Endothelial cell of umbilical vein (primary cell): ENCODE measurements at regions not wholly inside any gene's neighbourhood (a gene's known extent, or its start where the extent isn't known, plus 50 kb on each side); places are given as distances from the start of the nearest gene placed in this dataset.
A peak's percentile ranks its signal among the peaks of the same experiment; 100 is the strongest.

Experiments used
- BruUV-seq: library from RNA; stranded (reverse); fragments of 400-500 nt; replicated peaks from 2 replicates; lab custom pipeline; 2021; lab: Mats Ljungman, UMichigan
- CTCF ChIA-PET: fragments of 300-600, 350-600 bp; sonication (Branson Sonifier 250); formaldehyde crosslinking; loops from one replicate; lab custom pipeline; 2021; ENCODE audit warnings: antibody characterized with exemption, inconsistent platforms; lab: Charles Lee
- POLR2A ChIA-PET: fragments of 300-600, 350-600 bp; sonication (Branson Sonifier 250); formaldehyde crosslinking; loops from one replicate; lab custom pipeline; 2021; ENCODE audit warnings: antibody characterized with exemption, inconsistent platforms; lab: Charles Lee
- DNase-seq: peaks from one replicate; pipeline ENCODE4 v3.0.0-alpha.2; 2011; ENCODE audit warnings: low read depth, low spot score
- FAIRE-seq: peaks from 2 replicates; lab custom pipeline; 2011; peaks lifted over from hg19 to GRCh38; lab: Jason Lieb, UNC
- H2AFZ ChIP-seq: 2 replicates; pipeline ENCODE4 v1.6.0; 2012; ENCODE audit warnings: low read depth, low read length, control low read depth, inconsistent platforms
- H3K27ac ChIP-seq: 2 replicates; pipeline ENCODE4 v1.5.1; 2011; ENCODE audit warnings: low read depth, mild to moderate bottlenecking, control low read depth, low read length, moderate library complexity; ENCODE audit not compliant: insufficient read depth
- H3K27me3 ChIP-seq, 2 experiments: 2 replicates each; pipeline versions ENCODE4 v1.6.0 to v1.6.1; 2011; ENCODE audit warnings: low read length in 2 of 2, mixed read lengths in 1 of 2; ENCODE audit not compliant: control insufficient read depth in 2 of 2, insufficient read depth in 2 of 2
- H3K36me3 ChIP-seq, 2 experiments: 2 replicates in 1 of 2; 3 replicates in 1 of 2; pipeline ENCODE4 v1.5.1; 2011; ENCODE audit warnings: low read length in 2 of 2, mild to moderate bottlenecking in 1 of 2, moderate library complexity in 1 of 2; ENCODE audit not compliant: control insufficient read depth in 2 of 2, insufficient read depth in 2 of 2; ENCODE audit errors: extremely low read depth in 1 of 2
- H3K4me1 ChIP-seq: 3 replicates; pipeline ENCODE4 v1.5.1; 2011; ENCODE audit warnings: mild to moderate bottlenecking, low read length; ENCODE audit not compliant: control insufficient read depth, insufficient read depth; ENCODE audit errors: extremely low read depth
- H3K4me2 ChIP-seq: 2 replicates; pipeline ENCODE4 v1.6.1; 2011; ENCODE audit warnings: low read length, control low read depth, mixed read lengths; ENCODE audit not compliant: insufficient read depth
- H3K4me3 ChIP-seq, 3 experiments: fragments of 200-600 bp in 1 of 3; sonication (generic), shearing (Covaris generic) in 1 of 3; replicated peaks in 1 of 3; 2 replicates each; pipeline ENCODE4 v1.5.1; 2011 to 2016; ENCODE audit warnings: control low read depth in 3 of 3, low read length in 3 of 3, mild to moderate bottlenecking in 2 of 3, inconsistent platforms in 1 of 3, low read depth in 1 of 3, moderate library complexity in 1 of 3; ENCODE audit not compliant: insufficient read depth in 1 of 3
- H3K79me2 ChIP-seq: 2 replicates; pipeline ENCODE4 v1.6.0; 2012; ENCODE audit warnings: low read length, inconsistent platforms; ENCODE audit not compliant: control insufficient read depth, insufficient read depth
- H3K9ac ChIP-seq: replicated peaks from 2 replicates; pipeline ENCODE3; 2011; ENCODE audit warnings: low read length, control low read depth; ENCODE audit not compliant: insufficient read depth; ENCODE audit errors: extremely low read depth
- H3K9me1 ChIP-seq: replicated peaks from 3 replicates; pipeline ENCODE4 v1.6.0; 2011; ENCODE audit warnings: mild to moderate bottlenecking, low read length; ENCODE audit not compliant: control insufficient read depth, insufficient read depth; ENCODE audit errors: extremely low read depth
- H3K9me3 ChIP-seq: replicated peaks from 2 replicates; pipeline ENCODE4 v1.5.1; 2012; ENCODE audit warnings: low read length, inconsistent platforms; ENCODE audit not compliant: control insufficient read depth, insufficient read depth
- H4K20me1 ChIP-seq: replicated peaks from 2 replicates; pipeline ENCODE3; 2011; ENCODE audit warnings: mild to moderate bottlenecking, low read length; ENCODE audit not compliant: control insufficient read depth, insufficient read depth; ENCODE audit errors: extremely low read depth
- CTCF ChIP-seq, 2 donors: IDR thresholded peaks; 1 replicate in 1 of 2; 2 replicates in 1 of 2; pipeline ENCODE4 v1.5.1; 2011; ENCODE audit warnings: low read length in 2 of 2, mild to moderate bottlenecking in 2 of 2, moderate library complexity in 2 of 2, control low read depth in 1 of 2, inconsistent platforms in 1 of 2, low read depth in 1 of 2; ENCODE audit not compliant: insufficient read depth in 1 of 2; ENCODE audit errors: extremely low read depth in 1 of 2
- EZH2 ChIP-seq: IDR thresholded peaks from 2 replicates; pipeline ENCODE4 v1.6.1; 2012; ENCODE audit warnings: borderline replicate concordance, low read depth, mild to moderate bottlenecking, moderate library complexity, low read length, inconsistent platforms; ENCODE audit not compliant: severe bottlenecking
- FOS ChIP-seq: IDR thresholded peaks from 2 replicates; pipeline ENCODE4 v1.6.1; 2011; ENCODE audit warnings: mild to moderate bottlenecking, low read length, moderate library complexity, borderline replicate concordance; ENCODE audit not compliant: insufficient read depth
- GATA2 ChIP-seq: IDR thresholded peaks from 2 replicates; pipeline ENCODE4 v1.7.0; 2011; ENCODE audit warnings: low read depth, mild to moderate bottlenecking, moderate library complexity, mixed read lengths, low read length; ENCODE audit not compliant: insufficient read length, insufficient read depth
- JUN ChIP-seq: IDR thresholded peaks from 2 replicates; pipeline ENCODE4 v1.6.1; 2011; ENCODE audit warnings: borderline replicate concordance, low read depth; ENCODE audit not compliant: insufficient read length, insufficient read depth
- MAX ChIP-seq: IDR thresholded peaks from 2 replicates; pipeline ENCODE4 v1.6.1; 2011; ENCODE audit not compliant: insufficient read depth, insufficient read length
- MYC ChIP-seq: IDR thresholded peaks from one replicate; pipeline ENCODE4 v1.6.1; 2011; ENCODE audit warnings: mild to moderate bottlenecking, low read depth, low read length
- POLR2A ChIP-seq: IDR thresholded peaks from 2 replicates; pipeline ENCODE4 v1.6.1; 2012; ENCODE audit warnings: low read depth, mild to moderate bottlenecking, control low read depth, low read length
- POLR2AphosphoS5 ChIP-seq: IDR thresholded peaks from 2 replicates; pipeline ENCODE4 v1.6.1; 2012; ENCODE audit warnings: low read depth, mild to moderate bottlenecking, control low read depth, low read length, moderate library complexity; ENCODE audit not compliant: insufficient read depth
- dilution Hi-C: fragments of 300-500 bp; cut with MboI; formaldehyde crosslinking; loops from one replicate; pipeline ENCODE4 v1.15.0; 2019; ENCODE audit warnings: low sequenced_read_pairs; ENCODE audit not compliant: extremely low pct_ligation_motif_present
- intact Hi-C: fragments of 100-400 bp; cut with micrococcal nuclease; formaldehyde crosslinking; loops from one replicate; pipeline ENCODE4 v1.10.0; 2022

GRCh38 chr6:139572001-139572400 lies 197.6 kb upstream of the CITED2 start:
- H3K4me2 ChIP-seq, result no peak overlapping the region
- H4K20me1 ChIP-seq, result no peaks in the 10 kb centered on the region
- intact Hi-C loops, result no loop called here
- no peaks in the 10 kb centered on the region for H3K36me3 ChIP-seq
- H3K27me3 ChIP-seq, result no peaks in the 10 kb centered on the region
- DNase-seq (no peak), FAIRE-seq (no peak)
- TF ChIP-seq MAX, result no peak
- TF ChIP-seq FOS, result no peak
- no peak for TF ChIP-seq CTCF (IDR thresholded peaks at IDR 0.05; ENCODE audit: extremely low read depth in 1 of 2, insufficient read depth in 1 of 2, low read depth in 1 of 2, low read length in 2 of 2)
- TF ChIP-seq POLR2A, result no peak
- TF ChIP-seq POLR2AphosphoS5, result no peak
- TF ChIP-seq GATA2, result no peak
- TF ChIP-seq JUN, result no peak
- TF ChIP-seq MYC, result no peak
- TF ChIP-seq EZH2, result no peak
- no peaks in the 10 kb centered on the region for H3K79me2 ChIP-seq
- H3K27ac ChIP-seq, result no peak overlapping the region
- ChIA-PET CTCF (interaction anchor here (0.7 to 1.0 kb wide), 2 partner anchors 16 to 202 kb away, joined by 3 read pairs; no protein-coding TSS in a partner anchor), POLR2A (no interaction called here)
- BruUV-seq, result no TSS peak
- dilution Hi-C loops, result no loop called here
- H3K4me1 ChIP-seq, result peaks cover 24% of the 10 kb centered on the region
- no peaks in the 10 kb centered on the region for H3K9me3 ChIP-seq
- no peaks in the 10 kb centered on the region for H3K9me1 ChIP-seq
- H3K4me3 ChIP-seq, result no peak overlapping the region
- H3K9ac ChIP-seq, result no peak overlapping the region
- peak overlapping the region; percentile 64 for H2AFZ ChIP-seq
